Right ventricle myocardium superior (tissue), 1 donor: ENCODE measurements at regions not wholly inside any gene's neighbourhood (a gene's known extent, or its start where the extent isn't known, plus 50 kb on each side); places are given as distances from the start of the nearest gene placed in this dataset.
A peak's percentile ranks its signal among the peaks of the same experiment; 100 is the strongest.
"Not testable (repeated sequence)": the region's sequence is repeated elsewhere in the genome, so short reads cannot be mapped to it uniquely, and the experiment has no call there.

Experiments used
- ATAC-seq: fragments of 200-7000 bp; cut with Tn5 transposase; one replicate; pipeline ENCODE4 v1.9.1; 2020; ENCODE audit warnings: mild to moderate bottlenecking; ENCODE audit not compliant: poor library complexity
- DNase-seq: peaks from one replicate; pipeline ENCODE4 v3.0.0-alpha.2; 2020
- intact Hi-C: fragments of 100-400 bp; cut with DNase I; formaldehyde crosslinking; loops from one replicate; pipeline ENCODE4 v1.11.2; 2022
- donor health status: DM: no; HTN: yes; CAD: no; lungs with severe emphysema.

GRCh38 chr12:116377194-116377571, 99.7 kb upstream of the MED13L start:
- intact Hi-C loops, DNase-seq, ATAC-seq: not testable (repeated sequence)

- DNase-seq (no peak), ATAC-seq (no peak)
- intact Hi-C loops: no loop called here
Measured at GRCh38 chr12:116378002-116378401, 100.5 kb upstream of the MED13L start.

GRCh38 chr12:116380108-116380507, 102.6 kb upstream of the MED13L start:
- ATAC-seq: no peak
- DNase-seq: no peak
- intact Hi-C loops: no loop called here

GRCh38 chr12:116380740-116381139, 103.2 kb upstream of the MED13L start:
- ATAC-seq, DNase-seq, intact Hi-C loops: not testable (repeated sequence)

GRCh38 chr12:116381240-116381743, 103.8 kb upstream of the MED13L start:
- ATAC-seq (no peak), DNase-seq (no peak)
- intact Hi-C loops: no loop called here

- DNase-seq (no peak), ATAC-seq (no peak)
- intact Hi-C loops: no loop called here
Measured at GRCh38 chr12:116381744-116382685, 104.5 kb upstream of the MED13L start.

- DNase-seq (peak; percentile 69), ATAC-seq (peak; percentile 78)
- intact Hi-C loops: no loop called here
Measured at GRCh38 chr12:116382686-116383530, 105.4 kb upstream of the MED13L start.

GRCh38 chr12:116384175-116384574, 106.7 kb upstream of the MED13L start:
- DNase-seq (no peak), ATAC-seq (no peak)
- intact Hi-C loops: no loop called here

- intact Hi-C loops: no loop called here
- DNase-seq: no peak
- no peak for ATAC-seq
Measured at GRCh38 chr12:116384691-116385485, 107.4 kb upstream of the MED13L start.

- intact Hi-C loops: no loop called here
- no peak for DNase-seq
- ATAC-seq: no peak
Measured at GRCh38 chr12:116385486-116386217, 108.2 kb upstream of the MED13L start.

GRCh38 chr12:116389326-116389725, 111.8 kb upstream of the MED13L start:
- ATAC-seq (no peak), DNase-seq (no peak)
- intact Hi-C loops: no loop called here

GRCh38 chr12:116389990-116390389, 112.5 kb upstream of the MED13L start:
- ATAC-seq (peak; percentile 39), DNase-seq (no peak)
- intact Hi-C loops: no loop called here

- no peak for ATAC-seq
- DNase-seq: no peak
- intact Hi-C loops: no loop called here
Measured at GRCh38 chr12:116390401-116391335, 113.2 kb upstream of the MED13L start.

GRCh38 chr12:116391501-116391900, 114.0 kb upstream of the MED13L start:
- intact Hi-C loops: no loop called here
- DNase-seq (no peak), ATAC-seq (no peak)

GRCh38 chr12:116392061-116392460, 114.6 kb upstream of the MED13L start:
- ATAC-seq (no peak), DNase-seq (no peak)
- intact Hi-C loops: no loop called here

- intact Hi-C loops: no loop called here
- no peak for ATAC-seq
- DNase-seq: no peak
Measured at GRCh38 chr12:116393255-116393654, 115.8 kb upstream of the MED13L start.
